ENCODE measurements at regions not wholly inside any gene's neighbourhood (a gene's known extent, or its start where the extent isn't known, plus 50 kb on each side); places are given as distances from the start of the nearest gene placed in this dataset.

DNA sequence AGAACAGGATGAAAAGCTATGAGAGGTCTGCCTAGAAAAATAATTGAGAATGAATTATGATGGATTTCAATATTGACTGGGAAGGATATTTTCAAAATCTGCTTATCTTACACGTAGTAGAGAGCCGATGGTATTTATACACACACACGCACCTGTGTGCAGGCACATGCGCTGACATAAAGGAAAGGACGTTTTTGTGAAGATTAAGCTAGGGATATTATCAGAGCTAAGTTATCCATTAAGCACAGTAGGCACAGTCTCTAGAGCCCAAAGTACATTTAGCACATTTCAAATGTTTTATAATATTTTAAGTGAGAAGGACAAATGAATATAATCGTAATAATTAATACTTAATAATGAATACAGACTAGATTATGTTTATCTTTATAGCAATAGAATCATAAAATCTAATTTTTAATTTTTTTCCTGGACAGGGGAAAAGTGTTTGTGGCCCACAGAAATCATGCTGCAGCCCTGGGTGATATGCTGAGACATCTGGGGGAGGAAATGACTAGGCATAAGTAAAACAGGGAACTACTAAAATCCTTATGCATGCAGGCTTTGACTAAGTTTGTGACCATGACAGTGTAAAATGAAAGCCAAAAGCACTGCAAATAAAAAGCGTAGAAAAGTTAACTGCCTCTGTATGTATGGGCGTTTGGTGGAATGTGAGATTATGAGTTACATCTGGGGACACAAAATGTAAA is 146.1 kb downstream of the KITLG start:
- ChIA-PET POLR2A (interaction anchor here (1.1 kb wide), 1 partner anchor 146 kb away, joined by 3 read pairs; no protein-coding TSS in a partner anchor), CTCF (interaction anchor here (1.0 kb wide), 1 partner anchor 559 kb away, joined by 3 read pairs; no protein-coding TSS in a partner anchor)
- Histone ChIP-seq H3K9me1 (replicated peaks; ENCODE audit: control insufficient read depth, extremely low read depth, insufficient read depth, low read length) (no peaks in the 10 kb centered on the region), H3K36me3 (ENCODE audit: control insufficient read depth in 2 of 2, extremely low read depth in 1 of 2, insufficient read depth in 2 of 2, low read length in 2 of 2) (no peaks in the 10 kb centered on the region), H3K27me3 (ENCODE audit: control insufficient read depth in 2 of 2, insufficient read depth in 2 of 2, low read length in 2 of 2) (no peaks in the 10 kb centered on the region), H3K4me1 (ENCODE audit: control insufficient read depth, extremely low read depth, insufficient read depth, low read length) (peaks cover 4% of the 10 kb centered on the region), H3K9me3 (replicated peaks; ENCODE audit: control insufficient read depth, insufficient read depth, low read length) (no peaks in the 10 kb centered on the region), H3K79me2 (ENCODE audit: control insufficient read depth, insufficient read depth, low read length) (no peaks in the 10 kb centered on the region), H2AFZ (ENCODE audit: low read depth, low read length) (peak overlapping the region; percentile 83), H3K4me2 (ENCODE audit: insufficient read depth, low read length) (no peak overlapping the region), H4K20me1 (replicated peaks; ENCODE audit: control insufficient read depth, extremely low read depth, insufficient read depth, low read length) (no peaks in the 10 kb centered on the region), H3K27ac (ENCODE audit: insufficient read depth, low read depth, low read length) (peak overlapping the region; percentile 15), H3K4me3 (replicated peaks in 1 of 3; ENCODE audit: insufficient read depth in 1 of 3, low read depth in 1 of 3, low read length in 3 of 3) (no peak overlapping the region), H3K9ac (replicated peaks; ENCODE audit: extremely low read depth, insufficient read depth, low read length) (no peak overlapping the region)
- TF ChIP-seq FOS (IDR thresholded peaks at IDR 0.05; ENCODE audit: borderline replicate concordance, insufficient read depth, low read length) (peak; percentile 41), MYC (IDR thresholded peaks at IDR 0.05; ENCODE audit: low read depth, low read length) (no peak)
- FAIRE-seq (no peak), DNase-seq (ENCODE audit: low read depth, low spot score) (peak; percentile 38)
- dilution Hi-C loops (cut with MboI; ENCODE audit: extremely low pct_ligation_motif_present, low sequenced_read_pairs): no loop called here
- BruUV-seq (replicated peaks): no TSS peak
- intact Hi-C loops (cut with micrococcal nuclease): no loop called here

DNA sequence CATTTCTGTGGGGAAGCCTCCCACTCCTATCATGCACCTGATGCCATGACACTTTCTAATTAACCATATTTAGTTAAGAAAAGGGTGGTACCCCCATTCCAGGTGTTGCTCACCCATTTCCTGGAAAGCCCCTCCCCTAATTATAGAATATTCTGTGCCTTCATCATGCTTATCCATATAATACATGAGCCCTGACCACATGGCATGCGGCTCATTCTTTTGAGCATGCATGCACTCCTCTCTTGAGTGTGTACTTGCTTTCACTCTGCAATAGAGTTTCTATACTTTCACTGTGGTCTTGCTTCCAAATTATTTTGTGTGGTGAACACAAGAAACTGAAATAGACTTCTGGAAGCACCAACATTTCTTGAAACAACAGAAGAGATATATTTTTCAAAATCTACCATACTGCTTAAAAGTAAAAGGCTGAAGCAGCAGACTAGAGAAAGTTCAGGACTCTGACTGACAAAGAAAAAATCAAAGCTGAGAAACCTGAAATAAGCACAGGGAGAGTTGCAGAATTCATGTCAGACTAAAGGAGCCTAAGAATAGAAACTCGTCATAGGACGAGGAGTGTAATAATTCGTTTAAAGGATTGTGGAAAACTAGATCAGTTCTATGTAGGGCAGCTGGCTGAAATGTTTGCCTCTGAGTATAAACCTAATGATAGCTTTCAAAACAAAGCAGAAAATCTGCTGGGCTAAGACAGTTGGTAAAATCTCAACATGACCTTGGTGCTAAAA is 144.8 kb downstream of the KITLG start:
- CTCF ChIA-PET: no interaction called here
- H3K9ac ChIP-seq (replicated peaks; ENCODE audit: extremely low read depth, insufficient read depth, low read length): no peak overlapping the region
- no peak for DNase-seq (ENCODE audit: low read depth, low spot score)
- H2AFZ ChIP-seq (ENCODE audit: low read depth, low read length): no peak overlapping the region
- peaks cover 4% of the 10 kb centered on the region for H3K4me1 ChIP-seq (ENCODE audit: control insufficient read depth, extremely low read depth, insufficient read depth, low read length)
- H3K9me1 ChIP-seq (replicated peaks; ENCODE audit: control insufficient read depth, extremely low read depth, insufficient read depth, low read length): no peaks in the 10 kb centered on the region
- H3K4me2 ChIP-seq (ENCODE audit: insufficient read depth, low read length): no peak overlapping the region
- intact Hi-C loops (cut with micrococcal nuclease) (no loop called here), dilution Hi-C loops (cut with MboI; ENCODE audit: extremely low pct_ligation_motif_present, low sequenced_read_pairs) (no loop called here)
- no peaks in the 10 kb centered on the region for H4K20me1 ChIP-seq (replicated peaks; ENCODE audit: control insufficient read depth, extremely low read depth, insufficient read depth, low read length)
- no peaks in the 10 kb centered on the region for H3K36me3 ChIP-seq (ENCODE audit: control insufficient read depth in 2 of 2, extremely low read depth in 1 of 2, insufficient read depth in 2 of 2, low read length in 2 of 2)
- TF ChIP-seq EZH2 (IDR thresholded peaks at IDR 0.05; ENCODE audit: borderline replicate concordance, low read depth, low read length, severe bottlenecking): no peak
- no peak for TF ChIP-seq FOS (IDR thresholded peaks at IDR 0.05; ENCODE audit: borderline replicate concordance, insufficient read depth, low read length)
- TF ChIP-seq, protein P1, sequence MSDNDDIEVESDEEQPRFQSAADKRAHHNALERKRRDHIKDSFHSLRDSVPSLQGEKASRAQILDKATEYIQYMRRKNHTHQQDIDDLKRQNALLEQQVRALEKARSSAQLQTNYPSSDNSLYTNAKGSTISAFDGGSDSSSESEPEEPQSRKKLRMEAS (IDR thresholded peaks at IDR 0.05; ENCODE audit: insufficient read depth, insufficient read length): no peak
- TF ChIP-seq, protein P2, sequence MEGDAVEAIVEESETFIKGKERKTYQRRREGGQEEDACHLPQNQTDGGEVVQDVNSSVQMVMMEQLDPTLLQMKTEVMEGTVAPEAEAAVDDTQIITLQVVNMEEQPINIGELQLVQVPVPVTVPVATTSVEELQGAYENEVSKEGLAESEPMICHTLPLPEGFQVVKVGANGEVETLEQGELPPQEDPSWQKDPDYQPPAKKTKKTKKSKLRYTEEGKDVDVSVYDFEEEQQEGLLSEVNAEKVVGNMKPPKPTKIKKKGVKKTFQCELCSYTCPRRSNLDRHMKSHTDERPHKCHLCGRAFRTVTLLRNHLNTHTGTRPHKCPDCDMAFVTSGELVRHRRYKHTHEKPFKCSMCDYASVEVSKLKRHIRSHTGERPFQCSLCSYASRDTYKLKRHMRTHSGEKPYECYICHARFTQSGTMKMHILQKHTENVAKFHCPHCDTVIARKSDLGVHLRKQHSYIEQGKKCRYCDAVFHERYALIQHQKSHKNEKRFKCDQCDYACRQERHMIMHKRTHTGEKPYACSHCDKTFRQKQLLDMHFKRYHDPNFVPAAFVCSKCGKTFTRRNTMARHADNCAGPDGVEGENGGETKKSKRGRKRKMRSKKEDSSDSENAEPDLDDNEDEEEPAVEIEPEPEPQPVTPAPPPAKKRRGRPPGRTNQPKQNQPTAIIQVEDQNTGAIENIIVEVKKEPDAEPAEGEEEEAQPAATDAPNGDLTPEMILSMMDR (IDR thresholded peaks at IDR 0.05; ENCODE audit: extremely low read depth in 1 of 2, insufficient read depth in 1 of 2, low read depth in 1 of 2, low read length in 2 of 2): no peak
- no peak for TF ChIP-seq GATA2 (IDR thresholded peaks at IDR 0.05; ENCODE audit: insufficient read depth, insufficient read length, low read depth, low read length)
- TF ChIP-seq POLR2A (IDR thresholded peaks at IDR 0.05; ENCODE audit: low read depth, low read length): no peak
- TF ChIP-seq POLR2AphosphoS5 (IDR thresholded peaks at IDR 0.05; ENCODE audit: insufficient read depth, low read depth, low read length): no peak
- no peaks in the 10 kb centered on the region for H3K27me3 ChIP-seq (ENCODE audit: control insufficient read depth in 2 of 2, insufficient read depth in 2 of 2, low read length in 2 of 2)
- H3K27ac ChIP-seq (ENCODE audit: insufficient read depth, low read depth, low read length): no peak overlapping the region
- no peaks in the 10 kb centered on the region for H3K9me3 ChIP-seq (replicated peaks; ENCODE audit: control insufficient read depth, insufficient read depth, low read length)
- no peaks in the 10 kb centered on the region for H3K79me2 ChIP-seq (ENCODE audit: control insufficient read depth, insufficient read depth, low read length)
- BruUV-seq (replicated peaks): no TSS peak
- POLR2A ChIA-PET: no interaction called here
- no peak for FAIRE-seq
- no peak overlapping the region for H3K4me3 ChIP-seq (replicated peaks in 1 of 3; ENCODE audit: insufficient read depth in 1 of 3, low read depth in 1 of 3, low read length in 3 of 3)

All from endothelial cell of umbilical vein (primary cell).